C4-2B (cell line): ENCODE measurements at regions not wholly inside any gene's neighbourhood (a gene's known extent, or its start where the extent isn't known, plus 50 kb on each side); places are given as distances from the start of the nearest gene placed in this dataset.
"Not testable (repeated sequence)": the region's sequence is repeated elsewhere in the genome, so short reads cannot be mapped to it uniquely, and the experiment has no call there.

Experiments used
- H3K27ac ChIP-seq: fragments of 450-650 bp; 2 replicates; pipeline ENCODE4 v1.5.1; 2017
- ZFX ChIP-seq: fragments of 450-650 bp; IDR thresholded peaks from 2 replicates; pipeline ENCODE4 v1.6.1; 2017
- TF ChIP-seq, protein P1 (sequence below): fragments of 450-650 bp; conservative IDR thresholded peaks from 2 replicates; pipeline ENCODE4 v1.5.1; 2017; ENCODE audit warnings: mild to moderate bottlenecking

DNA sequence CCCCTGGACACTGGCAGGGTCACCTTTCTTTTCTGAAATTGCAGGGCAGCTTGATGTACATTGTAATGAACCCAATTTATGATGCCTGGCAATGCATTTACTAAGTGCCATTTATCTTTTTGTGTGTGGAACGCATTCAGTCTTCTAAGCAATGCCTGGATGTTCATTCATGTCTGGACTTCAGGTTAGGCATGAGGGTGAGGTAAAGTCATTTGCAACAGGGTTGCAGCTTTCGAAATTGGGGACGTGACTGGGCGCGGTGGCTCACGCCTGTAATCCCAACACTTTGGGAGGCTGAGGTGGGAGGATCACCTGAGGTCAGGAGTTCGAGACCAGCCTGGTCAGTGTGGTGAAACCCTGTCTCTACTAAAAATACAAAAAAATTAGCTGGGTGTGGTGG is 134.6 kb downstream of the SOX4 start:
- no peak for TF ChIP-seq ZFX
- TF ChIP-seq, protein P1, sequence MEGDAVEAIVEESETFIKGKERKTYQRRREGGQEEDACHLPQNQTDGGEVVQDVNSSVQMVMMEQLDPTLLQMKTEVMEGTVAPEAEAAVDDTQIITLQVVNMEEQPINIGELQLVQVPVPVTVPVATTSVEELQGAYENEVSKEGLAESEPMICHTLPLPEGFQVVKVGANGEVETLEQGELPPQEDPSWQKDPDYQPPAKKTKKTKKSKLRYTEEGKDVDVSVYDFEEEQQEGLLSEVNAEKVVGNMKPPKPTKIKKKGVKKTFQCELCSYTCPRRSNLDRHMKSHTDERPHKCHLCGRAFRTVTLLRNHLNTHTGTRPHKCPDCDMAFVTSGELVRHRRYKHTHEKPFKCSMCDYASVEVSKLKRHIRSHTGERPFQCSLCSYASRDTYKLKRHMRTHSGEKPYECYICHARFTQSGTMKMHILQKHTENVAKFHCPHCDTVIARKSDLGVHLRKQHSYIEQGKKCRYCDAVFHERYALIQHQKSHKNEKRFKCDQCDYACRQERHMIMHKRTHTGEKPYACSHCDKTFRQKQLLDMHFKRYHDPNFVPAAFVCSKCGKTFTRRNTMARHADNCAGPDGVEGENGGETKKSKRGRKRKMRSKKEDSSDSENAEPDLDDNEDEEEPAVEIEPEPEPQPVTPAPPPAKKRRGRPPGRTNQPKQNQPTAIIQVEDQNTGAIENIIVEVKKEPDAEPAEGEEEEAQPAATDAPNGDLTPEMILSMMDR: no peak
- no peak overlapping the region for H3K27ac ChIP-seq

DNA sequence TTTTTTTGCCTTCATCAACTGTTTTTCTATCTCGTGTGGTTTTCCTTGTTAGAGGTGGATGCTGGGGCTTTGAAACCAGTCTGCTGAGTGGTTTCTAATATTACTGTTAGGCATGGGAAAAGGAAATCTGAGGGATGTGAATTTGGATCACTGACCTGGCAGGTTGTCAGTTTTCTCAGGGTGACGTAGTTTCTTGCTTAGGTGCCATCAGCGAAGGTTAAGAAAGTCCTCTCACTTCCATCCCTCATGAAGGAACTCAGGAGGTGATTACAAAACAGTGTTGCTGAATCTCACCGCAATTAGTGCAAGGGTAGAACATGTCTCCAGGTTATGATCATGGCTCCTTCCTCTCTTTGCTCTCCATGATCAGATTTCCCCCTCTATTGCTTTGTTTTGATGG is 135.9 kb downstream of the SOX4 start:
- no peak overlapping the region for H3K27ac ChIP-seq
- no peak for TF ChIP-seq ZFX
- TF ChIP-seq, protein P1: no peak

DNA sequence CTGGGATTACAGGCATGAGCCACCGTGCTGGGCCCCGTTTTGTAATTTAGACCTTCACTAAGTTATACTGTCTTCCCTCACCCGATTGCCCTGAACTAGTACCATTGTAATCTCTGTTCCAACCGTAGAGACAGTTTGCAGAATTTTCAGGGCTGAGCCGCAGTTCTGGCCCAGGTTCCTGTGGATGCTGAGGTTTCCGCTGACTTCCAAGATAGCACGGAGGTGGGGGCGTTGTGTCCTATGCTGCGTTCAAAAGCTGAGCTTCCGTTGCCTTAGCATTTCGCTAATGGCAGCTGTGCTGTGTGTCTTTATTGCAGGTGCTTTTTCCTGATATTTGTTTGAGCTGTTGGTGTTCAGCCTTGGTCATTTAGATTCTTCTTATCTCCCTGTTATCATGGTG is 137.0 kb downstream of the SOX4 start:
- no peak overlapping the region for H3K27ac ChIP-seq
- TF ChIP-seq, protein P1: no peak
- no peak for TF ChIP-seq ZFX

DNA sequence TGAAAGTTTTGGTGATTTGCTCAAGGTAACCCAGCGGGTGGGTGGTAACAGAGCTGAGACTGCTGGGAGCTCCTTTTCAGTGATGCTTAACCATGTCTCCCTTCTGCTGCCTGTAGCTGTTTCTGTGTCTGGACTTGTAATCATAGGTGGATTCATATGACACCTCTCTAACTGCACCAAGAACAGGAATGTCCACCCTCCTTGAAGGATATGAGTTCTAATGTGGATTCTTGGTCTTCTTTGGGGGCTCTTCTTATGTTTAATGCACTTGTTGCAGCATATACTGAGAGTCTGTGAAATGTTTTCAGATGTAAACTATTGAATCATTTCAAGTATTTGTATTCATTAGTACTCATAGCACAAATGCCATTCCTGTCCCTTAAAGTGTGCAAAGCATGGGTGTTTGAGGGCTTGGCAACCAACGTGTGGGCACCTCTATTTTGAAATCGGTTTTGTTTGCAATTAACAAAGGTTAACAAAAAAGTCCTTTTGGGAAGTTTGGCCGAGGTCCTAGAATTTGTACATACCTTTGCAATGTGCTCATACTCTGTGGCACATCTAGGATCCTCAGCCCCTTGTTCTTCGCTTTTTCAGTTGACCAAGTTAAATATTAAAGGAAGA is 138.0 kb downstream of the SOX4 start:
- TF ChIP-seq, protein P1: no peak
- no peak for TF ChIP-seq ZFX
- no peak overlapping the region for H3K27ac ChIP-seq

DNA sequence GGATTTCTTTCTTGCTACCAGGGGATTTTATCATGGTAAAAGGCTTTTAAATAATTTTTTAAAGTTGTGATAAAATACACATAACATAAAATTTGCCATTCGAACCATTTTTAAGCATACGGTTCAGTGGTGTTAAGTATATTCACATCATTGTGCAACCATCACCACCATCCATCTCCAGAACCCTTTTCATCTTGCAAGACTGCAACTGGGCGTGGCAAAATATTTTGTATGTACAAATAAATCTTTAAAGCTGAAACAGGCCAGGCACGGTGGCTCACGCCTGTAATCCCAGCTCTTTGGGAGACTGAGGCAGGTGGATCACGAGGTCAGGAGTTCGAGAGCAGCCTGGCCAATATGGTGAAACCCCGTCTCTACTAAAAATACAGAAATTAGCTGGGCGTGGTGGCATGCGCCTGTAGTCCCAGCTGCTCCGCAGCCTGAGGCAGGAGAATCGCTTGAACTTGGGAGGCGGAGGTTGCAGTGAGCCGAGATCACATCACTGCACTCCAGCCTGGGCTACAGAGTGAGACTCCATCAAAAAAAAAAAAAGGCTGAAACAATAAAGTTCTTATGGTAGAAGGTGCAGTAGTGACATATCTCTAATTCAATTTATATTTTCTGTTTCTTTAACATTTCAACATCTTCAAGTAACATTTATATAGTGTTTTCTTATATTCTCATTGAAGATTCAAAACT is 138.6 kb downstream of the SOX4 start:
- H3K27ac ChIP-seq: not testable (repeated sequence)

DNA sequence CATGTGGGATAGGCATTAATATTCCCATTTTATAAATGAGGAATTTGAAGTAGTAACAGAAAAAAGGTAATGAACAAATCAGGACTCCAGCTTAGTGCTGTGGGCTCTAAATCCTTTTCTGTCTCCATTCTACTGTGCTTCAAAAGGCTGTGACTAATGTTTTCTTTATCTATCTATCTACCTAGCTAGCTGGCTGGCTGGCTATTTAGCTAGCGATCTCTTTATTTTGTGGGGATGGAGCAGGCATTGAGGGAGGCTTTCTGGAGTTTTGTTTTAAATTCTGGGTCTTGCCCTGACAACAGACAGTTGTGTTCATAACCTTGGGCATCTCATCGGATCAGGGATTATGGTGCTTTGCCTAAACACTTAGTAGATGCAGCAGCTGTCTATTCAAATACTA is 139.2 kb downstream of the SOX4 start:
- TF ChIP-seq ZFX: no peak
- TF ChIP-seq, protein P1: no peak
- H3K27ac ChIP-seq: no peak overlapping the region

DNA sequence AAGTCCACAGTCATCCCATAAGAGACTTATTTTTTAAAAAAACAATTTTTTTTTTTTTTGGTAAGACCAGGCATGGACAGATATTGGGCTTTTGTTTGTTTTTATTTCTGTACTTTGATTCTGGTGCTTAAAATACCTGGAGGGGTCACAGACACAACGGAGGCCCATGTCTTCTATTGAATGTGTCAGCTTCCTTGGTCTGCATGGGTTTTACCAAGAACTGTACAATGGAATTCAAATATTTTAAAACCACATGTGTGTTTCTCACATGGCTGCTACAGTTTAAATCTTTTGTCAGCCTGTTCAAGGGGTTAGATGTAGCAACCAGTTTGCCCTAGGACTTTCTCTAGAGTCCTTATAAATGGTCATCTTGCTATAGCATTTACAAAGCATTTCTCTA is 139.8 kb downstream of the SOX4 start:
- H3K27ac ChIP-seq: no peak overlapping the region
- TF ChIP-seq, protein P1: no peak
- TF ChIP-seq ZFX: no peak

DNA sequence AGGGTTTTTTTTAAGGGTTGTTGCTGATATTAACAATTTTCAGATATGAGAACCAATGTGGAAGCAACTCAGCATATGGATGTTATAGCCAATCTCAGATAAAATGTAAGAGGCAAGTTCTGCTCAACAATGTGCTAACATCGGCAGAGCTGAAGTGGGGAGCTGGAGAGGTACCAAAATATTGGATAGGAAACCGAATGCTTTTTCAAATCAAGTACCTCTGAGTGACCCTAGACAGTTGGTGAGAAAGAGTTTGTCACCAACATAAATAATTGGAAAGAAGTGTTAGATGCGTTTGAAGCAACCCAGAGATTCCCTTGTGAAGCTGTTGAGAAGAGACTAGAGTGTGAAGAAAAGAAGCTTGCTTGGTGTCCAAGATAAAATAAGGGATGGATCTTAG is 140.7 kb downstream of the SOX4 start:
- no peak overlapping the region for H3K27ac ChIP-seq
- TF ChIP-seq, protein P1: no peak
- no peak for TF ChIP-seq ZFX
